Vagina (tissue), 2 donors: ENCODE measurements at regions not wholly inside any gene's neighbourhood (a gene's known extent, or its start where the extent isn't known, plus 50 kb on each side); places are given as distances from the start of the nearest gene placed in this dataset.

Experiments used
- DNase-seq, 2 donors: peaks; one replicate each; pipeline ENCODE4 v3.0.0-alpha.2; 2017; ENCODE audit errors: extremely low spot score in 2 of 2
- H3K27ac ChIP-seq: fragments of 200-600 bp; sonication (generic); one replicate; pipeline ENCODE4 v1.5.1; 2019
- H3K27me3 ChIP-seq: fragments of 200-600 bp; sonication (generic); one replicate; pipeline ENCODE4 v1.5.1; 2019
- H3K36me3 ChIP-seq, 2 donors: fragments of 200-600 bp; sonication (generic); one replicate each; pipeline ENCODE4 v1.5.1; 2017 to 2019
- H3K4me1 ChIP-seq: fragments of 200-600 bp; sonication (generic); one replicate; pipeline ENCODE4 v1.5.1; 2019
- H3K4me3 ChIP-seq, 2 donors: fragments of 200-600 bp; sonication (generic); 1 replicate in 1 of 2; 2 replicates in 1 of 2; pipeline ENCODE4 v1.5.1; 2016 to 2019
- H3K9me3 ChIP-seq: fragments of 200-600 bp; sonication (generic); one replicate; pipeline ENCODE4 v1.5.1; 2019
- CTCF ChIP-seq, 3 experiments: fragments of 450-650 bp in 2 of 3; fragments of 200-600 bp in 1 of 3; sonication (generic) in 1 of 3; IDR thresholded peaks; one replicate each; pipeline ENCODE4 v1.5.1; 2017 to 2019; ENCODE audit warnings: antibody characterized with exemption in 3 of 3, mild to moderate bottlenecking in 2 of 3, moderate library complexity in 2 of 3
- POLR2A ChIP-seq, 2 donors: fragments of 450-650 bp; IDR thresholded peaks; one replicate each; pipeline ENCODE4 v1.6.1; 2017; ENCODE audit warnings: antibody characterized with exemption in 2 of 2, mild to moderate bottlenecking in 2 of 2, moderate library complexity in 2 of 2
- POLR2AphosphoS5 ChIP-seq, 2 donors: sonication (generic); formaldehyde crosslinking; IDR thresholded peaks; one replicate each; pipeline ENCODE4 v1.9.0; 2017; ENCODE audit warnings: antibody characterized with exemption in 2 of 2, mild to moderate bottlenecking in 2 of 2, low read depth in 1 of 2; ENCODE audit not compliant: insufficient read depth in 1 of 2
- intact Hi-C: fragments of 100-400 bp; cut with DNase I; formaldehyde crosslinking; loops from one replicate; pipeline ENCODE4 v1.15.1; 2023

DNA sequence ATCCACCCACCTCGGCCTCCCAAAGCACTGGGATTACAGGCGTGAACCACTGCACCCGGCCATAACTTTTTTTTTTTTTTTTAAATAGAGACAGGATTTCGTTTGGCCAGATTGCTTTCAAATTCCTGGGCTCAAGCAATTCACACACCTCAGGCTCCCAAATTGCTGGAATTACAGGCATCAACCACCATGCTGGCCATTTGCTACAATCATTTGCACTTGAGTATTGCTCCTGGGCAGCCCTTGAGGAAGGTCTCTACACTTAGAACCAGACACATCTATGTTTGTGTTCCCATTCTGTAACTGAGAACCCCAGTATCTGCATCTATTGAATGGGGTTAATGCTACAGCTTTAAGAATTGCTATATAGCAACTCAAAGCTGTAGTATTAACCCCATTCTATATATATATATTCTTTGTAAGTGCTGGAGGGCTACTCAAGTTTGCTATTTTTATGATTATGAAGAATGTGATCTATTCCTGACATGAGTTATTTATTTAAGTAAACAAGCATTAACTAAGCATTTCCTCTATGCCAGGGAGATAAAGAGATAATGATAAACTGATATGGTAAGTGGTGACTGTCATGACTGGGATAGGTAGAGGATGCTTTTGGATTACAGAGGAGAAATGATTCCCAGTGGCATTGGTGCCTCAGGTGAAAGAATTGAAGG lies 496.5 kb upstream of the TNC start:
- intact Hi-C loops = no loop called here
- DNase-seq = no peak

DNA sequence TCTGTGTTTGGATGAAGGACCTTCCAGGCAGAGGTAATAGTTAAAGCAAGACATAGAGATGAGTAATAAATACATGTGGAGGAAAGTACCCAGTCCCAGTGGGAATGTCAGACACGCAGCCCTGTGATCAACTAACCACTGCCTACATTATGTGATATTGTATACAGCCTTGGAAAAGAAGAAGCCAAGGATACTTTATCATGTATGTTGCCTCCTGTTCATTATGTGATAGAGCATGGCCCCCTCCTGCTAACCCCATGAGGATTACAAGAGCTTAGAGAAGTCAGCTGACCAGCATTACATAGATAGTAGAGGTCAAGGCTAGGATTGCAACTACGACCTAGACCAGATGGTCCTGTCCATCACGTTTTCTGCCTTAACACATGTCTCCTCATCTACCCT lies 497.0 kb upstream of the TNC start:
- no peak overlapping the region for H3K27ac ChIP-seq
- no peak for TF ChIP-seq POLR2AphosphoS5 (IDR thresholded peaks at IDR 0.05; ENCODE audit: insufficient read depth in 1 of 2, low read depth in 1 of 2)
- no peak for TF ChIP-seq CTCF (IDR thresholded peaks at IDR 0.05)
- TF ChIP-seq POLR2A (IDR thresholded peaks at IDR 0.05) = no peak
- H3K4me1 ChIP-seq = no peaks in the 10 kb centered on the region
- no peaks in the 10 kb centered on the region for H3K9me3 ChIP-seq
- H3K36me3 ChIP-seq = no peaks in the 10 kb centered on the region
- H3K27me3 ChIP-seq = no peaks in the 10 kb centered on the region
- intact Hi-C loops = no loop called here
- DNase-seq = no peak
- no peak overlapping the region for H3K4me3 ChIP-seq

More for the DNA sequence above, 496.5 kb upstream of the TNC start:
- H3K36me3 ChIP-seq = no peaks in the 10 kb centered on the region
- H3K4me3 ChIP-seq = no peak overlapping the region
- no peak overlapping the region for H3K27ac ChIP-seq
- H3K27me3 ChIP-seq = no peaks in the 10 kb centered on the region
- H3K9me3 ChIP-seq = no peaks in the 10 kb centered on the region
- TF ChIP-seq POLR2AphosphoS5 (IDR thresholded peaks at IDR 0.05; ENCODE audit: insufficient read depth in 1 of 2, low read depth in 1 of 2) (no peak), CTCF (IDR thresholded peaks at IDR 0.05) (no peak), POLR2A (IDR thresholded peaks at IDR 0.05) (no peak)
- no peaks in the 10 kb centered on the region for H3K4me1 ChIP-seq

- Histone ChIP-seq H3K27ac (no peak overlapping the region), H3K27me3 (no peaks in the 10 kb centered on the region), H3K9me3 (no peaks in the 10 kb centered on the region), H3K36me3 (no peaks in the 10 kb centered on the region), H3K4me1 (no peaks in the 10 kb centered on the region), H3K4me3 (no peak overlapping the region)
- intact Hi-C loops = no loop called here
- TF ChIP-seq POLR2A (IDR thresholded peaks at IDR 0.05) (no peak), CTCF (IDR thresholded peaks at IDR 0.05) (no peak), POLR2AphosphoS5 (IDR thresholded peaks at IDR 0.05; ENCODE audit: insufficient read depth in 1 of 2, low read depth in 1 of 2) (no peak)
- DNase-seq = no peak
Measured at GRCh38 chr9:115615821-115616665, 498.1 kb upstream of the TNC start.

- Histone ChIP-seq H3K27ac (no peak overlapping the region), H3K9me3 (no peaks in the 10 kb centered on the region), H3K4me3 (no peak overlapping the region), H3K27me3 (no peaks in the 10 kb centered on the region), H3K4me1 (no peaks in the 10 kb centered on the region), H3K36me3 (no peaks in the 10 kb centered on the region)
- TF ChIP-seq POLR2A (IDR thresholded peaks at IDR 0.05) (no peak), CTCF (IDR thresholded peaks at IDR 0.05) (no peak), POLR2AphosphoS5 (IDR thresholded peaks at IDR 0.05; ENCODE audit: insufficient read depth in 1 of 2, low read depth in 1 of 2) (no peak)
- intact Hi-C loops = no loop called here
- no peak for DNase-seq
Measured at GRCh38 chr9:115616666-115617239, 498.8 kb upstream of the TNC start.
